ENCODE measurements at regions not wholly inside any gene's neighbourhood (a gene's known extent, or its start where the extent isn't known, plus 50 kb on each side); places are given as distances from the start of the nearest gene placed in this dataset.
A peak's percentile ranks its signal among the peaks of the same experiment; 100 is the strongest.

DNA sequence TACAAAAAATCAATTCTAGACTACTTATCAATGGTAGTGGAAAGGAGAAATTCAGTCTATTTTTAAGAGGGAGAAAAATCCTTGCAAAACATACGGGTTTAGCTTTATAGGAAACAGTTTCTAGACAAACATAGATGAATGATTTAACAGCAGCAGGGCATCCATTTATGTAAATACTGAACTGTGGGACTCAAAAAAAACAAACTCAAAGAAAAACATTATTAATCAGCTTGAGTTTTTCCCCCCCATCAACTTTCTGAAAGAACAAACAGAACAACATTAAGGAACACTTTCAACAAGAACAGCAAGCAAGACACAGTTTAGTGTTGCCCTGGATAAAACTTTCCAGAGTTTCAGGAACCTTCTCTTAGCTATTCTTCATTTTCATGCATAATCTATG, 147.3 kb upstream of the KCNK2 start:
- DNase-seq: no peak

GRCh38 chr1:214939180-214939579, 143.4 kb upstream of the KCNK2 start:
- DNase-seq: peak in 1 of 2 donors; percentile 0

DNA sequence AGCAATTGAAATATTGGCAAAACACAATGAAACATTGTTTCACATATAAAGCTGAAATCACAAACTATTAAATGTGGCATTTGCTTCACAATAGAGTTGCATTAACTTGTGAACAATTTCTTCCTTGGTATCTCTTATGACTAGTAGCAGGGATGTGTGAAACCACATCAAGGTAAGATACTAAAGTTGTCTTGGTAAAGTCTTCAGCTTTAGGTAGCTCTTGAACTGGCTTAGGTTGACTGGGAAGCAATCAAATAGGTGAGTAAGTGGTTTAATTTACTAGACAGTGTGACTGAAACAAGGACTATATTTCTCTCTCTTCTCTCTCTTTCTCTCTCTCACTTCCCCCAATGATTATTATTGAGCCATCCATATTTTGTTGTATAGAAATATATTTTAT, 141.5 kb upstream of the KCNK2 start:
- DNase-seq: no peak

- no peak for DNase-seq
These were observed 139.5 kb upstream of the KCNK2 start for GRCh38 chr1:214943054-214943453.

GRCh38 chr1:214946615-214947014, 135.9 kb upstream of the KCNK2 start:
- DNase-seq: no peak

DNA sequence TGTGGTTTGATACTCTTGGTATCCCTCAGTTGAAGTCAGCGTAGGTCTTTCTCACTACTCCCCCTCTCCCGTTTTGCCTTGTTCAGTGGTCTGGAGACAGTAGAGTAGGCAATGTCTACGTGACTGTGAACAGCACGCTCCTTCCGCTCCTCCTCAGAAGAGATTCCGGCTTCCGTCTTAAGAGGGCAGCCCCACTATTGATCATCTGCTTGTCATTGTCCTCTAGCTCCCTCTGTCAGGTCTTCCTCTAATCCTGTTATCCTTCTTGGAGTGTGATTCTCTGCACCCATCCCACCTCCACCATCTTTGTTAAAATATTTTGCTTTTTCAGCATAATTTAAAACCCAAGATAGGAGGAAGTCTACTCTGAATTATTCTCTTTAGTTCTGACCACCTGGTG, 129.9 kb upstream of the KCNK2 start:
- DNase-seq: no peak

- DNase-seq: no peak
These were observed 128.5 kb upstream of the KCNK2 start for GRCh38 chr1:214953901-214954616.

- DNase-seq: no peak
These were observed 128.0 kb upstream of the KCNK2 start for GRCh38 chr1:214954617-214954949.

DNA sequence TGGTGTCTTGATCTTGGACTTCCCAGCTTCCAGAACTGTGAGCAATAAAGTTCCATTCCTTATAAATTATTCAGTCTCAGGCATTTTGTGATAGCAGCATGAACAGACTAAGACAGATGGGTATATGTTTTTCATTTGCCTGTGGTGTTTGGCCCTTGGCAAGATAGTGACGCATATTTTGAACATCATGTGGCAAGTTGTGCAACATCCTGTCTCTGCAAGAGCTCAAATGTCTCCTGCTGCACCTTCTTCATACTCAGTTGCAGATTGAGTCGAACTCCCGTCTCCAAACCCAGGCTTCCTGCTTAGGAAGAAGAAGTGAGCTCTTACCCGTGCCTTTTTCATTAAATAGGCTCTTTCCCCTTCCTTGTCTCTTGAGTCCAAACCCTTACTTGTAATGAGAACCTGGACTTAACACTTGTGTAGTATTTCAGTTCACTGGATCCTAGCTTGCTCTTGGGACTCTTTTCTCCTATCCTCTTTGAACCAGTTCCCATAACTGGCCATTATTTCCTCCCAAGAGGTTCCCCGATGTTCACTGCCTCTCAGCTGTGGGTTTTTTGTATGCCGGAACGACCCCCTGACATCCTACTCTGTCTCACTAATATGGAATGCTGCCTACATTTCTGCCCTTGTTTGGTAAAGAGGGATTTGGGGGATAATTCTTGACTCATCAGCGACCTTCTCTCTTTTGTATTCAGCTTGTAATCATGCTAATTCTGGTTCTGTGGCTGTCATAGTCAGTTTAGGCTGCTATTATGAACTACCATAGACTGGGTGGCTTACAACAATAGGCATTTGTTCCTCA, 125.0 kb upstream of the KCNK2 start:
- DNase-seq: peak in 1 of 2 donors; percentile 1

DNA sequence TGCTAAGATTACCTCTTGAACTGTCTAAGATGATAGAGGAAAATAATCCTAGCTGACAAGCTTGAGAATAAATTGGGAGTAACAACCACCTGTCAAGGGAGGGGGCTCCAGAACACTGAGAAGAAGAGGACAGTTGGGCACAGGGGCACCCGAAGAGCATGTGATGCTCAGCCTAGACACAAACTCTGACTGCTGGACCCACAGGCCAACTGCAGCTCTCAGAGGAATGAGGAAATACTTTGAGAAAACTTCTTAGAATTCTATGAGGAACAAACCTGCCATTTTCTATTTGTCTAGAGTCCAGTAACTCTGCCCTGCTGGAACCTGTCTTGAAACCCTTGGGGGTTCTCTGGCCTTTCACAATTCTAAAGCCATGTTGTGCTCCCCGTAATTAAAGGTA, 124.1 kb upstream of the KCNK2 start:
- DNase-seq: no peak

DNA sequence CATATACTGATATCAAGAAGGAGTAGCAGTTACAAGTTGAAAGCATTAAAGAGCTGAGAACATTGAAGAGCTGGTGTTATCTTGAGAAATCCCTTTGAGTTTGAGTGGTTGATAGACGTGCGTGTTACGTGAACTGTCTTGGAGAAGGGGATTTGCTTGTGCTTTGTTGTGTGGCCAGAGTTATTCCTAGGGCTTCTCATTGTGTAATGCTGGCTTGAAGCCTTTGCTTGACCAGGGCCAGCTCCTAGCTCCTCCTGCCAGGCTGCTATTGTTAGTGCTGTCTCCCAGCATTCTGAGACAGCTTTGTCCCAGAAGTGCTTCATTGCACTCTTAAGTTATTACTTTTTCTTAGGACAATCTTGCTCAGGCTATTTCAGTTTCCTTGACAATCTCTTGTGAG, 116.2 kb upstream of the KCNK2 start:
- DNase-seq: no peak

GRCh38 chr1:214967865-214968575, 114.5 kb upstream of the KCNK2 start:
- no peak for DNase-seq

DNA sequence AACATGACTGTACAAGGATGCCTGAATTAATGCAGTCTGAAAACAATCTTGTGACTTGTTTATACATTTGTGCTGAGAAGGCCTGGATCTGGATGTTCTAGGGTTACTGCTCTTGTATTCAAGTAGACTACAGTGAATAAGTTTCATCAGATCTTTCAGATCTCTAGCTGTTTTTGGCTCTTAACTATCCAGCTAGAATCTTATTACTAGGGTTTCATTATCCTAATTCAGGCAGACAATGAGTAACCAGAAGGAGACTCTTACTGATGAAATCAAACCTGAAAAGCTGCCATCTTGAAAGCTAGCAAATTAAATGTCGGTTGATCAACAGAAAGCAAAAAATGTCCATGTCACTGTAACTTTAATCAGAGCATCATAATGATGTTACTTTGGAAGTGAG, 112.5 kb upstream of the KCNK2 start:
- no peak for DNase-seq

GRCh38 chr1:214971071-214971470, 111.5 kb upstream of the KCNK2 start:
- no peak for DNase-seq

DNA sequence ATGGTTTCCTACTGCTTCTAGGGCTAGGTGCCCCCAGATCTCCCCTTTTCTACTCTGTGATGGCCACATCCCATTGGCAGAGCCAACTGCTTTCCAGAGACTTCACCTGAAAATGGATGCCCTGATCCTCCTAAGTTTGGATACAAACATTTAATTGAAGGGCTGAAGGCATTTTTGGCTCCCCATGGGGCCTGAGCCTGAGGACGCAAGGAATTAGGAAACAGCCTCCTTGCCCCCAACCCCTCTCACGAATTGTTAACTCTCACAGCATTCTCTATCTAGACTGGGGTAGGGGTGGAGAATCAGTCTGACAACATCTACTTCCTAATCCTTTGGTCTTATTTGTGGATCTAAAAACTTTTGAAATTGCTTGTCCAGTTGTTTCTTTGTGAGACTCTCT, 108.5 kb upstream of the KCNK2 start:
- DNase-seq: no peak

DNA sequence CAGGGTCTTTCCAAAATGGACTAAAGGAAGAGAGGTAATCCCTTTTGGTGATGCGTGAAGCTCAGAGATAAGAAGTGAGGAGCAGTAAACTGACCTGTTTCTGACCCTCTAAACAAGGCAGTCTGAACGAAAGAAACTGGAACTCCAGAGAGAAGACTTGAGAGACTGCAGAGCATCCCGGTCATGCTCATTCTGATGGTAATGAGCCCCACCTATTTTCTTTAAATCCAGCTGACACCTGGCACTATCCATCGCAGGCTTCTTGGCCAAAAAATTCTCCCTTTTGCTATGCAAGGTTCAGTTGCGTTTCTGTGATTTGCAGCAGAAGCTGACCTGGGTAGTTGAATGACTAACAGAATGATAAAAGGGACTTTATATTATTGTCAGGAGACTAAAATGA, 105.9 kb upstream of the KCNK2 start:
- no peak for DNase-seq

- no peak for DNase-seq
These were observed 105.4 kb upstream of the KCNK2 start for GRCh38 chr1:214977110-214977509.

- no peak for DNase-seq
These were observed 104.7 kb upstream of the KCNK2 start for GRCh38 chr1:214977700-214978374.

- no peak for DNase-seq
These were observed 103.3 kb upstream of the KCNK2 start for GRCh38 chr1:214979191-214979590.

DNA sequence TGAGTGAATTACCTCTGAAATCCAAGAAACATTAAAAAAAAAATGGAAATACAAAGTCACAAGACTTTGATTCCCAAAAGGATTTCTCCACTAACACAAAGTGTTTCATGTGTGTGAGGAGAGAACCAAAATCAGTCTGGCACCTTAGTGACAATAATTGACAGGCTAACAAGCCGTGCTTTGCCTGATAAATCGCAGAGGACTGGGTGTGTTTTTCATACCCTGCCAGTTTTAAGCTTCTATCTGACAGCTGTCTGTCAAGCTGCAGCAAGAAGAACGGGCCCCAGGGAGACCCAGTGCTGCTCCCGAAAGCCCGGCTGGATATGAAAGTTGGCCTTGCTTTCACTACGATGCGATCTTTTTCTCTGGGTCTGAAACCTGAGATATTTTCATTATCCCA, 101.6 kb upstream of the KCNK2 start:
- no peak for DNase-seq

GRCh38 chr1:214983126-214983869, 99.2 kb upstream of the KCNK2 start:
- DNase-seq: no peak

DNA sequence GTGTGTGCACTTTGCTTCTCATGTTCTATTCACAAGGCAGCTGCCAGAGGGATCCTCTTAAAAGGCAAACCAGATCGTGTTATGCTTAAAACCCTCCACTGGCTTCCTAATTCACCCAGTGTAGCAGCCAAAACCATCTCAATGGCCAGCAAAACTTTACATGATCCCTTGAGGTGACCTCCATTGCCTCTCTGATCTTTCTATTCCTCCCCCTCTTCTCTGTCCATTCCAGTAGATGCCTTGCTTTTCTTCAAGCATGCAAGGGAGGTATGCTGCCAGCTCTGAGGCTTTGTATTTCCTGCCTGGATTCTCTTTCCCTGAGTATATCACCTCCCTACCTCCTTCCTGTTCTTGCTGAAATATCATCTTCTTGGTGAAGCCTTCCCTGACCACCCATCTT, 93.2 kb upstream of the KCNK2 start:
- no peak for DNase-seq

DNA sequence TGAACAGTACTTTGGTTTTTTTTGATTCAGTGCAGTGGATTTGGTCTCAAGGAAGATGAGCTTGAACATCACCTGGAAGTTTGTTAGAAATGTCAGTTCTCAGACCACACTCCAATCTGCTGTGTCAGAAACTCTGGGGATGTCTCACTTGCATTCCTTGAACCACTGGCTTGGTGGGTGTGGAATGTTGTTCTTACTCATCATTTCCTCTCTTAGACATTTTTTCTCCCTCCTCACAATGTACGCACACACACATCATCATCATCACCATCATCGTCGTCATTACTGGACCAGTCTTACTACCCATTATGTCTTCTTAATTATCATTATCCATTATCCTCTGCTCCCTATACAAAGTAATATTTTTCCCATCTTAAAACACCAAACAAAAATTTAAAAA, 91.9 kb upstream of the KCNK2 start:
- no peak for DNase-seq

Data from bone marrow (tissue), 2 donors.